T-helper 1 cell treated with Interleukin-12 subunit alpha and Interleukin-12 subunit beta and Interleukin-4 antibody, amounts not matched to agents 30 μg/mL and 1 μg/mL, for 36 hours (primary cell): ENCODE measurements at regions not wholly inside any gene's neighbourhood (a gene's known extent, or its start where the extent isn't known, plus 50 kb on each side); places are given as distances from the start of the nearest gene placed in this dataset.
"Not testable (repeated sequence)": the region's sequence is repeated elsewhere in the genome, so short reads cannot be mapped to it uniquely, and the experiment has no call there.

ENCODE experiments used
- H3K27ac Mint-ChIP-seq: one replicate; pipeline ENCODE4 v1.8.0; 2021; ENCODE audit warnings: mild to moderate bottlenecking, mixed read lengths
- H3K27me3 Mint-ChIP-seq: one replicate; pipeline ENCODE4 v1.8.0; 2021; ENCODE audit warnings: low read depth, mixed read lengths
- H3K36me3 Mint-ChIP-seq: one replicate; pipeline ENCODE4 v1.8.0; 2021; ENCODE audit warnings: low read depth, mixed read lengths
- H3K4me1 Mint-ChIP-seq: one replicate; pipeline ENCODE4 v1.8.0; 2021; ENCODE audit warnings: low read depth, mixed read lengths
- H3K4me3 Mint-ChIP-seq: one replicate; pipeline ENCODE4 v1.8.0; 2021; ENCODE audit warnings: mild to moderate bottlenecking, moderate library complexity, mixed read lengths
- H3K9me3 Mint-ChIP-seq: one replicate; pipeline ENCODE4 v1.8.0; 2021; ENCODE audit warnings: mixed read lengths

DNA sequence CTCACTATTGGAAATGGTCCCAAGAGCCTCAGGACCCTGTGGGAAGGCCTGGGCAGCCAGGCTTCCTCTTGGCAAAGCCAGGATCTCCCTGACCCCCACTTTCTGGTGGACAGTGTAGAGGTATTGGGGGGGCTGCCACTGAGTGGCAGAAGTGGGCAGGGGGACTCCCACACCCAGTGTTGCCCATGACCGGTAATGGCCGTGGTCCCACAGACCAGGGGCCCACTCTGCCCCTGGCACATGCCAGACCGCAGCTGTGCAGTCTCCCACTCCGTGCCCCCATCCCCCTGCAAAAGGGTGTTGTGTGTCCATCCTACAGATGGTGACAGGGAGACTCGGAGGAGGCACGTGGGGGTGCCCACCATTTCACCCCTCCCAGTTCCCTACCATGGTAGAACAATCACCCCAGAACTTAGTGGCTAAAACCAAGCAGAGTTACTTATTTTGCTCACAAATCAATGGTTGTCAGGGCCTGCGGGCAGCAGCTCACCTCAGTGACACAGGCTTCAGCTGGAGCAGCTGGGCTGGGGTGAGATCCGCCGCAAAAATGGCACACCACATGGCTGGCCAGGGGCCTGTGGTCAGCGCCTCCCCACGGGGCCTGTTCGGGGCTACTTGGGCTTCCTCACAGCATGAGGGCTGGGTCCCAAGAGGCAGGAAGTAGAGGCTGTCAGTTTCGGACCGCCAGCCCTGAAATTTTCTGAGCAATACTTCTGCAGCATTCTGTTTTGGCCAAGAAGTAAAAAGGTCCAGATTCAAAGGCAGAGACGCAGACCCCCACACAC lies 59.0 kb upstream of the ZNF469 start:
- H3K27me3 Mint-ChIP-seq: no peaks in the 10 kb centered on the region
- H3K9me3 Mint-ChIP-seq: peaks cover 5% of the 10 kb centered on the region
- no peak overlapping the region for H3K4me3 Mint-ChIP-seq
- no peaks in the 10 kb centered on the region for H3K4me1 Mint-ChIP-seq
- H3K36me3 Mint-ChIP-seq: no peaks in the 10 kb centered on the region
- no peak overlapping the region for H3K27ac Mint-ChIP-seq

DNA sequence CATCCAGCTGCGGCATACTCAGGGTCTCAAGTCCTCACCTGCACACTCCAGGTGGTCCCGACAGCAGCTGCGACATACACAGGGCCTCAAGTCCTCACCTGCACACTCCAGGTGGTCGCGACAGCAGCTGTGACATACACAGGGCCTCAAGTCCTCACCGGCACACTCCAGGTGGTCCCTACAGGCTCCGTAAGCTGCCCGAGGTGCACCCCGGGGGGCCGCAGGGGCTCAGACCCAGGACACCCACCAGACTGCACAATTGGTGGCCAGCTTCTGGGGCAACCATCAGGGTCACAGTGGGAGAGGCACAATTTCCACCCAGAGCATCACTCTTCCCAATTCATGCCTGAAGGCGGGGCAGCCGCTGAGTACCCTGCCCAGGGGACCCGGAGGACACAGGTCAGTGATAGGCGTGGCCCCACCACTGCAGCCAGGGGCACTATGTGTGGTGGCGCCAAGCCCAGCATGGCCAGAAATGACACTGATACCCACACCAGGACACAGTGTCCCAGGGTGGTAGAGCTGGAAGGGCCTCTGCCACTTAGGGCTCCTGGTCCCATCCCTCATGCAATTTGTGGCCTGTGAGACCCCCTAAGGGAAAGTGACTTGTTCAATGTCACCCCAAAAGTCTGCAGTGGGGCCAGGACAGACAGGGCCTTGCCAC lies 57.5 kb upstream of the ZNF469 start:
- Mint-ChIP-seq H3K4me1 (no peaks in the 10 kb centered on the region), H3K27me3 (no peaks in the 10 kb centered on the region), H3K36me3 (no peaks in the 10 kb centered on the region), H3K9me3 (peaks cover 5% of the 10 kb centered on the region), H3K4me3 (no peak overlapping the region), H3K27ac (no peak overlapping the region)

DNA sequence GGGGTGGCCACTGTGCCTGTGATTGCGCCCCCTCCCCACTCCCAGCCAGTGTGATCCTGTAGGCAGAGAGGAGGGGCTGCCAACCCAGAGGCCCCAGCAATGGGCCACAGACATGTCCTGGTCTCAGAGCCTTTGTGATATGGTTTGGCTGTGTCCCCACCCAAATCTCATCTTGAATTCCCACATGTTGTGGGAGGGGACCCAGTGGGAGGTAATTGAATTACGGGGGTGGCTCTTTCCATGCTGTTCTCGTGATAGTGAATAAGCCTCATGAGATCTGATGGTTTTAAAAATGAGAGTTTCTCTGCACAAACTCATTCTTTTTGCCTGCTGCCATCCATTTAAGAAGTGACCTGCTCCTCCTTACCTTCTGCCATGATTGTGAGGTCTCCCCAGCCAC lies 56.8 kb upstream of the ZNF469 start:
- no peaks in the 10 kb centered on the region for H3K4me1 Mint-ChIP-seq
- H3K36me3 Mint-ChIP-seq: no peaks in the 10 kb centered on the region
- no peak overlapping the region for H3K4me3 Mint-ChIP-seq
- peaks cover 3% of the 10 kb centered on the region for H3K9me3 Mint-ChIP-seq
- H3K27me3 Mint-ChIP-seq: no peaks in the 10 kb centered on the region
- H3K27ac Mint-ChIP-seq: no peak overlapping the region

DNA sequence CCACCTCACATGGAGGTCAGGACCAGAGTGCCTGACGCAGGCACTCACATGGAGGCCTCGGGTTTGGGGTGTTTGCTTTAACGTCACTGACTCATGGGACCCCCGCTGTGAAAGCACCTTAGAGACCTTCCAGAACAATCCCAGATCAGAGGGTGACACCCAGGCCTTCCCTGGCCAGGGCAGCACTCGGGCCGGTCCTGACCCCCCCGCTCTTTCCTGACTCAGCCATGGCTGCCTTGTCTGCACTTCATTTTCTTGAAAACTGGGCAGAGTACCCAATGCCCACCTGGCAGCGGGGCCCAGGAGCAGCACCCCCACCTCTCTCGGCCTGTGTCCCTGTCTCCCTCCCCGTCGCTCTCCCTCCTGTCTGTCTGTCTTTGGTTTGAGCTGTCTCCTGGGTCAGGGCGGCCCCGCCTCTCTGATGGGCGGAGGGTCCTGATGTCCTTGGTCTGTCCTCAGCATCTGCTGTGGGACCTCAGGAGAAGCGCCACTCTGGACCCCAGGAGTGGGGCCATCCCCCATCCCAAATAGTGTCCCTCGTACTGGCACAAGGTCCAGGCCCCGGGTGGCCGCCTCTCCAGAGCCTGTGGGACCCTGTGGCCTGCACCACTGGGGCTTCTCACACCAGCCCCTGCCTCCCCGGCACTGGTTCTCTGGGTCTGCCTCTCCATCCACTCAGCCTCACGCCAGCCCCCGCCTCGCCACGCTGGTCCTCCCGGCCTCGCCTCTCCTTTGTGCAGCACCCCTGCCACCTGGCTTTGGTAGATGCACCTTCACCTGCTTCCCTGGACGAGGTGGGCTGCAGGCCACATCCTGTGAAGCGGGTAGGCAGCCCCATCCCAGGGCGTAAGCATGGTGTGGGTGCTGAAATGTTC lies 55.9 kb upstream of the ZNF469 start:
- Mint-ChIP-seq H3K4me3 (no peak overlapping the region), H3K27ac (no peak overlapping the region), H3K4me1 (no peaks in the 10 kb centered on the region), H3K27me3 (no peaks in the 10 kb centered on the region), H3K36me3 (no peaks in the 10 kb centered on the region), H3K9me3 (no peaks in the 10 kb centered on the region)

DNA sequence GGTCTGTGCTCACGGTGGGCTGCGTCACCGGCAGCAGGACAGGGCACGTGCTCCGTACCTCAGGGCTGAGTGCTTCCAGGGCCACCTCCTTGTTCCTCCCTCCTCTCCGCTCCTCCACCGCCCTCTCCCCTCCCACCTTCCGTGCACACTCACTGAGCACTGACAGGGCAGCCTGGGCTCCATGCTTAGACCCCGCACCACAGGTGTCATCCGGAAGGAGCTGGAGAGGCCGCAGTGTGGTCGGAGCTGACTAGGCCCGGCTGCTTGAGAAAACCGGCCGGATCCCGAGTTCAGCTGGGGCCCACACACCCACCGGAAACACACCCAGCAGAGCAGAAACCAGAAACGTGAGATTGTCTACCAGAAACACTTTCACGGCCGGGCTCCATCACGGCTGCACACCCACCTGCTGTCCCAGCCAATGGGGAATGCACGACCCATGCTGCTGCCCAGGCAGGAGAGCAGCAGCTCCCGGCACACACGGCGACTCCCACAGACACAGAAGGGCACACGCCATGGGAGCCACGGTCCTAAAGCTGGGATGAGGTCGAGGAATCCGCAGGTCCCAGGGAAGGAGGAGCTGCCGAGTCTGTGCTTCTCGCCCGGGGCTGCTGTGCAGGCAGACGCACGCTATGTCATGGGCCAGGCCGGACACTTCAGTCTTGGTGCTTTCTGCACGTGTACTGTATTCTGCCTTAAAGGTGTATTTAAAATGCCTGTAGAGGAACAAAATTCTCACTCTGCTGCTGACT lies 55.0 kb upstream of the ZNF469 start:
- Mint-ChIP-seq H3K27ac (no peak overlapping the region), H3K27me3 (no peaks in the 10 kb centered on the region), H3K9me3 (no peaks in the 10 kb centered on the region), H3K4me3 (no peak overlapping the region), H3K36me3 (no peaks in the 10 kb centered on the region), H3K4me1 (no peaks in the 10 kb centered on the region)

DNA sequence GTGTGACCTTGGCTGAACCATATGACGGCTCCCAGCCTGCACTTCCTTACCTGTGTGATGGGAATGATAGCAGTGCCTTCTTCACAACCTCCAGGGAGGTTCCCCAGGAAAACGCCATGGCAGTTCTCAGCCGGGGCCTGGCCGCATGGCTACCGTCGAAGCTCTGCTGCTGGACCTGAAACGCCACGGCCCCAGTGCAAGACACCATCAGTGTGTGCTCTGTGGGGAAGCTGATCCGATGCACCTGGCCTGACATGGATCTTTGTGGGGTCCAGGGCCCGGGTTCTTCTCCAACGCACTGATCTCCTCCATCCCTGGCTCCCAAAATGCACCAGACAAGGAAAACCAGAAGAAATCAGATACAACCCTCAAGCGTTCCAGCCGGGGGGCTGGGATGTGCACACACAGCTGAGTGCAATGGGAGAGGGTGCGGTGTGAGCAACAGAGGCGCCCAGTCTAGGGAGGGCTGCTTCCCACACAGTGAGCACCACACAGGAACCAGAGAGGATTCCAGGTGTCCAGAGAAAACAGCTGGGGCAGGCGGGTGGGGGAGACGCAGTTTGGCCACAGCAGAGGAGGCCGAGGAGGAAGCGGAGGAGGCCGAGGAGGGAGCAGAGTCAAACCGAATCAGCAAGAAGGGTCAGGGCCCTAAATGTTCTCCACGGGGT lies 54.3 kb upstream of the ZNF469 start:
- H3K27me3 Mint-ChIP-seq: no peaks in the 10 kb centered on the region
- no peaks in the 10 kb centered on the region for H3K9me3 Mint-ChIP-seq
- no peaks in the 10 kb centered on the region for H3K36me3 Mint-ChIP-seq
- H3K4me1 Mint-ChIP-seq: peaks cover under 1% of the 10 kb centered on the region
- H3K27ac Mint-ChIP-seq: no peak overlapping the region
- H3K4me3 Mint-ChIP-seq: no peak overlapping the region

DNA sequence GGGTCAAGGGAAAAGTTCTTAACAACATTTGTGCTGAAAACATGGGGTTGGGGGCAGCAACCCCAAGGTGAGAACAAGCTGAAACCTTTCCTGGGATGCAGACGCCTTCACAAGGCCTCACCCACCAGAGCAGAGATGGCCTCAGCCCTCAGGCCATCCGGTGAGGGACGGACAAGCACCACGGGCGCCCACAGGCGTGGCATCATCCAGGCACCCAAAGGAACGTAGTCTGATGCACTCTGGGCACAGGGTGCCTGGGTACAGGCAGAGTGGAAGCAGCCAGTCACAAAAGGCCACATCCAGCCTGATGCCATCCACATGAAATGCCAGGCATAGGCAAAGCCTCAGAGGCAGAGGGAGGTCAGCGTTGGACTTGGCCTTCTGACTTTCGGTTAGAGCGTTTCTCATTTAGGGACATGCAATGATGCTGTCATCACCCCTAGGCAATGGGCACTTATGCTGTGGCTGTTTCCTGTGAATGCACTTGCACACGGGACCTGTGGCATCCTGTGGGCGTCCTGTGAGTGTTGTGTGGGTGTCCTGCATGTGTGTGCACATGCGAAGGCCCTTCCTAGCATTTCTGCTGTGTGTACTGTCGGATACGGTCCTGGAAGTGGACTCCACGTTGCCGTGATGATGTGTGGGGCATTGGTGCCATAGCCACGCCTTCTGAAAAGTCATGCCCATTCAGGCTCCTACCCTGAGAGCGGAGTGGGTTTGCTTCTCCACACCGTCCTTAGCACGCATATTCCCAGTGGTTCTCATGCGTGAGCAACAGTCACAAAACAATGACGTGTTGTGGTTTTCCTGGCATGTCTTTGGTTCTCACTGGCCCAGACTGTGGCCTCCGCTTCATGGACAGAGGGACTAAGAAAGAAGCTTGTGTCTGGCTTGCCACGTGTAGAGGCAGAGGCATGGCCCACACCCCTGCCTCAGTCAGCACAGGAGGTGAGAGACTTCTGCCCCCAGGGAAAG lies 52.7 kb upstream of the ZNF469 start:
- Mint-ChIP-seq H3K4me1 (peaks cover 5% of the 10 kb centered on the region), H3K27me3 (no peaks in the 10 kb centered on the region), H3K9me3 (no peaks in the 10 kb centered on the region), H3K36me3 (no peaks in the 10 kb centered on the region), H3K27ac (no peak overlapping the region), H3K4me3 (no peak overlapping the region)

DNA sequence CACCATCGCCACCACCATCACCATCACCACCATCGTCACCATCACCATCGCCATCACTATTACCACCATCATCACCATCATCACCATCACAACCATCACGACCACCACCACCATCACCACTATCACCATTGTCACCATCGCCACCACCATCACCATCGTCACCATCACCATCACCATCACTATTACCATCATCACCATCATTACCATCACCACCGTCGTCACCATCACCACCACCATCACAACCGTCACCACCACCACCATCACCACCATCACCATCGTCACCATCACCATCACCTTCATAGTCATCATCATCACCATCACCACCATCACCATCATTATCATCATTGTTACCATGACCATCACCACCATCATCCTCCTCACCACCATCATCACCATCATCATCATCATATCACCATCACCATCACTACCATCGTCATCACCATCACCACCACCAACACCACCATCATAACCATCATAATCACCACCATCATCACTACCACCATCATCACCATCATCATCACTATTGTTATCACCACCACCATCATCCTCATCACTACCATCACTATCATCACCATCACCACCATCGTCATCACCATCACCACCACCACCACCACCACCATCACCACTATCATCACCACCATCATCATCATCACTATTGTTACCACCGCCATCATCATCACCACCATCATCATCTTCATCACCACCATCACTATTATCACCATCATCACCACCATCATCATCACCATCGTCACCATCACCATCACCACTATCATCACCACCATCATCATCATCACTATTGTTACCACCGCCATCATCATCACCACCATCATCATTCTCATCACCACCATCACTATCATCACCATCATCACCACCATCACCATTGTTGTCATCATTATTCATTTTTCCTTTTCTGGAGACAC lies 51.5 kb upstream of the ZNF469 start:
- Mint-ChIP-seq H3K27ac (no peak overlapping the region), H3K4me3 (no peak overlapping the region), H3K4me1 (peaks cover 5% of the 10 kb centered on the region), H3K9me3 (peaks cover 5% of the 10 kb centered on the region), H3K36me3 (no peaks in the 10 kb centered on the region), H3K27me3 (no peaks in the 10 kb centered on the region)

DNA sequence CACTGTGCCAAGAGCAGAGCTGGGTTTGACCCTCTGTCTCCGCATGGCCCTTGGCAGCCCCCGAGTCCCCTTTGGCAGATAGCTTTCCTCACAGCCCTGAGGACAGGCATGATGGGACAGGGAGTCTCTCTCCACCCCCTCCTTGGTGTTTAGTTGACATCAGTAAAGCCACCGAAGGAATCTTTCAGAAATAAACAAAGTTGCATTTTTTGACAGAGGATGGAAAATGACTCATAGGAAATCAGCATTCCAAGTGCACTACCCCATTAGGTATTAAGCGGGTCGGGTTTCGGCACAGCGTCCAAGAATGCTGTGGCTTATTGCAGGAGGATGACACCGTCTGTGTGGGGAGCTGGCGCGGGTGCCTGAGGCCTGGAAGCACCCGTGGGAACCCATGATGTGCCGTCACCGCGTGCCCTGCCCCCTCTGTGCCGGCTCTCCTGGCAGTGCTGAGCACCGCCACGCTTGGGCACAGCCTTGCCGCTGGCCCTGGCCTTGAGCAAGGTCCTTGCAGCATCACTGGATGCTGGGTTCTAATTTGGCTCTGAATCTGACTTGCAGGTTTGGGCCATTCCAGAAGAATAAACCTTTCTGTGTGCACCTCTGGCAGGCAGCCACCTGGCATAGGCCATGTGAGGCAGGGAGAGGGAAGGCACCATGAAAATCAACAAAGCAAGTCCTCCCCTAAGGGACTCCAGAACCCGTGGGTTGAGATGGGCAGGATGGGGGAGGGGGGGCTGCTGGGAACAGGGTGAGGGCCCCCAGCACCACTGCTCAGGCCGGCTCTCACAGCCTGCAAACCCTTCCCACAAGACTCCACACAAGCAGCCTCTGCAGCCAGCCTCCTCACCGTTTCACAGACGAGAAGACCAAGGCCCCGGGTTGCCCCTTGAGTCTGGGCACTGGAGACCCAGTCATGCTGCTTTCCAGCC lies 50.5 kb upstream of the ZNF469 start:
- Mint-ChIP-seq H3K4me3 (no peak overlapping the region), H3K9me3 (peaks cover 13% of the 10 kb centered on the region), H3K27ac (no peak overlapping the region), H3K4me1 (peaks cover 5% of the 10 kb centered on the region), H3K27me3 (no peaks in the 10 kb centered on the region), H3K36me3 (no peaks in the 10 kb centered on the region)

DNA sequence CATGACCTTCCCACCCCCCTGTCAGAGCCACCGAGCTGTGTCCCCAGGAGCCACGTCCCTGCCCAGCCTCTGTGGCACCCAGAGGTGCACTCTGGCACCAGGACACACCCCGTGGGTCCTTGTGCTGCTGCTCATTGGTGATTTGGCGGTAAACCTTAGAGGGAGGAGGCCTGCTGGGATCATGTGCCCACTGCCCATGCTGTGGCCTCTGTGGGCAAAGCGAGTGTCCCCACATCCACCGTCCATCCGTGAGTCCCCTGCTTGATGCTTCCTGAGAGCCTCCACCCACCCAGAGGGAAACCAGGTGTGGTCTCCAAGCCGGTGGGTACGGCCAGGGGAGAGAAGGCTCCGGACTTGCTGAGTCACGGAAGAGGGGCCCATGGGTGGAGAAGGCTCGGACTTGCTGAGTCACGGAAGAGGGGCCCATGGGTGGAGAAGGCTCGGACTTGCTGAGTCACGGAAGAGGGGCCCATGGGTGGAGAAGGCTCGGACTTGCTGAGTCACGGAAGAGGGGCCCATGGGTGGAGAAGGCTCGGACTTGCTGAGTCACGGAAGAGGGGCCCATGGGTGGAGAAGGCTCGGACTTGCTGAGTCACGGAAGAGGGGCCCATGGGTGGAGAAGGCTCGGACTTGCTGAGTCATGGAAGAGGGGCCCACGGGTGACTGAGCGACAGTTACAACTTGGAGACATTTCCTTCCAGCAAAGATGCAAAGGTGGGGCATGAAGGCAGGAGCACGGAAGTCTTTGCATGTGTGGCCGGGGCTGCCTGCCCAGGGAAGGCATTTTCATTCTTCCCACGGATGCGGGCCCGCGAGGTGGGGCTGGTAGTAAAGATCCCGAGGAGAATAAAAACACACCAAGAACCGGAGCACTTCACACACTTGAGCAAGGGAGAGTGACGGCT lies 49.6 kb upstream of the ZNF469 start:
- Mint-ChIP-seq H3K4me3 (peak overlapping the region; percentile 15), H3K9me3 (peaks cover 13% of the 10 kb centered on the region)
- H3K27me3 Mint-ChIP-seq, H3K4me1 Mint-ChIP-seq, H3K27ac Mint-ChIP-seq, H3K36me3 Mint-ChIP-seq: not testable (repeated sequence)
